Thyroid gland (tissue), 4 donors: ENCODE measurements at regions not wholly inside any gene's neighbourhood (a gene's known extent, or its start where the extent isn't known, plus 50 kb on each side); places are given as distances from the start of the nearest gene placed in this dataset.

Experiments used
- DNase-seq, 2 donors: peaks; one replicate each; pipeline ENCODE4 v3.0.0-alpha.2; 2019
- H3K27ac ChIP-seq, 3 donors: fragments of 200-600 bp; sonication (generic); 1 replicate in 2 of 3; 2 replicates in 1 of 3; pipeline ENCODE4 v1.5.1; 2016 to 2019; ENCODE audit warnings: mild to moderate bottlenecking in 1 of 3, moderate library complexity in 1 of 3
- H3K27me3 ChIP-seq: fragments of 200-600 bp; sonication (generic); one replicate; pipeline ENCODE4 v1.5.1; 2019
- H3K36me3 ChIP-seq, 2 donors: fragments of 200-600 bp; sonication (generic); one replicate each; pipeline ENCODE4 v1.5.1; 2016 to 2019
- H3K4me1 ChIP-seq, 2 donors: fragments of 200-600 bp; sonication (generic); one replicate each; pipeline ENCODE4 v1.5.1; 2017 to 2019
- H3K4me3 ChIP-seq, 3 donors: fragments of 200-600 bp; sonication (generic); replicated peaks in 1 of 3; 1 replicate in 2 of 3; 2 replicates in 1 of 3; pipeline ENCODE4 v1.5.1; 2016; ENCODE audit warnings: mild to moderate bottlenecking in 1 of 3
- H3K9me3 ChIP-seq: fragments of 200-600 bp; sonication (generic); one replicate; pipeline ENCODE4 v1.5.1; 2017
- CTCF ChIP-seq, 6 experiments: fragments of 200-600 bp in 3 of 6; fragments of 450-650 bp in 3 of 6; sonication (generic) in 3 of 6; IDR thresholded peaks; one replicate each; pipeline ENCODE4 v1.5.1; 2016 to 2019; ENCODE audit warnings: antibody characterized with exemption in 6 of 6, mild to moderate bottlenecking in 2 of 6, inconsistent platforms in 1 of 6, moderate library complexity in 1 of 6
- POLR2A ChIP-seq, 2 donors: fragments of 450-650 bp; IDR thresholded peaks; one replicate each; pipeline ENCODE4 v1.6.1; 2017; ENCODE audit warnings: antibody characterized with exemption in 2 of 2, mild to moderate bottlenecking in 2 of 2, moderate library complexity in 1 of 2
- WGBS, 2 donors: methylation state at CpG; one replicate each; pipeline ENCODE4 v1.1.5; 2017; 5-methylcytosine and 5-hydroxymethylcytosine counted together
- intact Hi-C: fragments of 100-400 bp; cut with DNase I; formaldehyde crosslinking; loops from one replicate; pipeline ENCODE4 v1.15.1; 2023

GRCh38 chr10:42952349-42952748, 124.5 kb upstream of the RET start:
- Histone ChIP-seq H3K9me3 (no peaks in the 10 kb centered on the region), H3K27ac (no peak overlapping the region), H3K4me3 (peak overlapping the region in 1 of 3 donors; percentile 14), H3K36me3 (no peaks in the 10 kb centered on the region), H3K4me1 (peaks cover 3 to 13% of the 10 kb centered on the region in 2 donors), H3K27me3 (no peaks in the 10 kb centered on the region)
- DNase-seq, result peak; percentile 61 to 68
- intact Hi-C loops, result no loop called here
- 10 to 21% methylated on average over 12 to 14 of the region's 14 CpGs for WGBS, 2 donors
- no peak for TF ChIP-seq CTCF (IDR thresholded peaks at IDR 0.05)
- TF ChIP-seq POLR2A (IDR thresholded peaks at IDR 0.05), result no peak

GRCh38 chr10:42952931-42953683, 123.8 kb upstream of the RET start:
- 92 to 93% methylated on average over 10 to 11 of the region's 13 CpGs for WGBS, 2 donors

GRCh38 chr10:42953684-42954674, 122.9 kb upstream of the RET start:
- DNase-seq, result no peak
- intact Hi-C loops, result no loop called here
- H3K27me3 ChIP-seq, result no peaks in the 10 kb centered on the region
- no peak for TF ChIP-seq POLR2A (IDR thresholded peaks at IDR 0.05)
- no peak for TF ChIP-seq CTCF (IDR thresholded peaks at IDR 0.05)
- H3K4me1 ChIP-seq, result peaks cover 3 to 13% of the 10 kb centered on the region in 2 donors
- no peaks in the 10 kb centered on the region for H3K9me3 ChIP-seq
- H3K36me3 ChIP-seq, result no peaks in the 10 kb centered on the region
- 85 to 96% methylated on average over 16 to 18 of the region's 20 CpGs for WGBS, 2 donors
- no peak overlapping the region for H3K4me3 ChIP-seq
- H3K27ac ChIP-seq, result no peak overlapping the region

More at GRCh38 chr10:42952931-42953683, 123.8 kb upstream of the RET start:
- TF ChIP-seq POLR2A (IDR thresholded peaks at IDR 0.05) (no peak), CTCF (IDR thresholded peaks at IDR 0.05) (no peak)
- H3K27me3 ChIP-seq, result no peaks in the 10 kb centered on the region
- no peaks in the 10 kb centered on the region for H3K9me3 ChIP-seq
- no peak for DNase-seq
- peaks cover 3 to 13% of the 10 kb centered on the region in 2 donors for H3K4me1 ChIP-seq
- H3K27ac ChIP-seq, result no peak overlapping the region
- H3K36me3 ChIP-seq, result no peaks in the 10 kb centered on the region
- H3K4me3 ChIP-seq, result no peak overlapping the region
- intact Hi-C loops, result no loop called here

GRCh38 chr10:42954766-42955492, 121.9 kb upstream of the RET start:
- H3K27ac ChIP-seq, result no peak overlapping the region
- H3K4me1 ChIP-seq, result peaks cover 3 to 13% of the 10 kb centered on the region in 2 donors
- intact Hi-C loops, result no loop called here
- no peaks in the 10 kb centered on the region for H3K27me3 ChIP-seq
- H3K9me3 ChIP-seq, result no peaks in the 10 kb centered on the region
- 74 to 80% methylated on average over 1 to 4 of the region's 4 CpGs for WGBS, 2 donors
- H3K36me3 ChIP-seq, result no peaks in the 10 kb centered on the region
- TF ChIP-seq CTCF (IDR thresholded peaks at IDR 0.05), result no peak
- TF ChIP-seq POLR2A (IDR thresholded peaks at IDR 0.05), result no peak
- no peak for DNase-seq
- no peak overlapping the region for H3K4me3 ChIP-seq
